ENCODE measurements at regions not wholly inside any gene's neighbourhood (a gene's known extent, or its start where the extent isn't known, plus 50 kb on each side); places are given as distances from the start of the nearest gene placed in this dataset.

GRCh38 chr9:90967145-90967538 is 165.5 kb downstream of the SYK start:
- H3K4me1 ChIP-seq (ENCODE audit: control insufficient read depth, insufficient read depth, low read length): peaks cover 8% of the 10 kb centered on the region
- H3K4me3 ChIP-seq (ENCODE audit: low read length): no peak overlapping the region
- H3K9ac ChIP-seq (ENCODE audit: low read length): no peak overlapping the region
- H3K27me3 ChIP-seq (ENCODE audit: control insufficient read depth, insufficient read depth, low read length): no peaks in the 10 kb centered on the region
- H3K27ac ChIP-seq (ENCODE audit: low read depth, low read length): no peak overlapping the region
- H3K36me3 ChIP-seq (ENCODE audit: control insufficient read depth, insufficient read depth, low read length): no peaks in the 10 kb centered on the region

- Histone ChIP-seq H3K4me1 (ENCODE audit: control insufficient read depth, insufficient read depth, low read length) (peaks cover 8% of the 10 kb centered on the region), H3K36me3 (ENCODE audit: control insufficient read depth, insufficient read depth, low read length) (no peaks in the 10 kb centered on the region), H3K4me3 (ENCODE audit: low read length) (no peak overlapping the region), H3K27ac (ENCODE audit: low read depth, low read length) (no peak overlapping the region), H3K27me3 (ENCODE audit: control insufficient read depth, insufficient read depth, low read length) (no peaks in the 10 kb centered on the region), H3K9ac (ENCODE audit: low read length) (no peak overlapping the region)
These were observed 167.5 kb downstream of the SYK start for GRCh38 chr9:90969021-90969675.

GRCh38 chr9:90970608-90971007 is 169.0 kb downstream of the SYK start:
- no peaks in the 10 kb centered on the region for H3K36me3 ChIP-seq (ENCODE audit: control insufficient read depth, insufficient read depth, low read length)
- no peaks in the 10 kb centered on the region for H3K27me3 ChIP-seq (ENCODE audit: control insufficient read depth, insufficient read depth, low read length)
- peaks cover 5% of the 10 kb centered on the region for H3K4me1 ChIP-seq (ENCODE audit: control insufficient read depth, insufficient read depth, low read length)
- H3K4me3 ChIP-seq (ENCODE audit: low read length): no peak overlapping the region
- H3K27ac ChIP-seq (ENCODE audit: low read depth, low read length): peak overlapping the region; percentile 40
- H3K9ac ChIP-seq (ENCODE audit: low read length): no peak overlapping the region

GRCh38 chr9:90972057-90972456 is 170.4 kb downstream of the SYK start:
- Histone ChIP-seq H3K36me3 (ENCODE audit: control insufficient read depth, insufficient read depth, low read length) (no peaks in the 10 kb centered on the region), H3K4me1 (ENCODE audit: control insufficient read depth, insufficient read depth, low read length) (peaks cover 2% of the 10 kb centered on the region), H3K27ac (ENCODE audit: low read depth, low read length) (no peak overlapping the region), H3K9ac (ENCODE audit: low read length) (no peak overlapping the region), H3K27me3 (ENCODE audit: control insufficient read depth, insufficient read depth, low read length) (no peaks in the 10 kb centered on the region), H3K4me3 (ENCODE audit: low read length) (no peak overlapping the region)

- no peak overlapping the region for H3K27ac ChIP-seq (ENCODE audit: low read depth, low read length)
- H3K27me3 ChIP-seq (ENCODE audit: control insufficient read depth, insufficient read depth, low read length): no peaks in the 10 kb centered on the region
- peaks cover 2% of the 10 kb centered on the region for H3K4me1 ChIP-seq (ENCODE audit: control insufficient read depth, insufficient read depth, low read length)
- H3K36me3 ChIP-seq (ENCODE audit: control insufficient read depth, insufficient read depth, low read length): no peaks in the 10 kb centered on the region
- no peak overlapping the region for H3K9ac ChIP-seq (ENCODE audit: low read length)
- H3K4me3 ChIP-seq (ENCODE audit: low read length): no peak overlapping the region
These were observed 172.4 kb downstream of the SYK start for GRCh38 chr9:90974016-90974415.

GRCh38 chr9:90974643-90975245 is 173.1 kb downstream of the SYK start:
- H3K27ac ChIP-seq (ENCODE audit: low read depth, low read length): no peak overlapping the region
- H3K4me1 ChIP-seq (ENCODE audit: control insufficient read depth, insufficient read depth, low read length): peaks cover 2% of the 10 kb centered on the region
- H3K27me3 ChIP-seq (ENCODE audit: control insufficient read depth, insufficient read depth, low read length): no peaks in the 10 kb centered on the region
- H3K36me3 ChIP-seq (ENCODE audit: control insufficient read depth, insufficient read depth, low read length): no peaks in the 10 kb centered on the region
- H3K4me3 ChIP-seq (ENCODE audit: low read length): no peak overlapping the region
- H3K9ac ChIP-seq (ENCODE audit: low read length): no peak overlapping the region

- H3K4me1 ChIP-seq (ENCODE audit: control insufficient read depth, insufficient read depth, low read length): no peaks in the 10 kb centered on the region
- H3K27ac ChIP-seq (ENCODE audit: low read depth, low read length): no peak overlapping the region
- H3K36me3 ChIP-seq (ENCODE audit: control insufficient read depth, insufficient read depth, low read length): no peaks in the 10 kb centered on the region
- H3K9ac ChIP-seq (ENCODE audit: low read length): no peak overlapping the region
- no peak overlapping the region for H3K4me3 ChIP-seq (ENCODE audit: low read length)
- no peaks in the 10 kb centered on the region for H3K27me3 ChIP-seq (ENCODE audit: control insufficient read depth, insufficient read depth, low read length)
These were observed 174.3 kb downstream of the SYK start for GRCh38 chr9:90975781-90976538.

GRCh38 chr9:90979138-90979551 is 177.5 kb downstream of the SYK start:
- Histone ChIP-seq H3K36me3 (ENCODE audit: control insufficient read depth, insufficient read depth, low read length) (no peaks in the 10 kb centered on the region), H3K4me3 (ENCODE audit: low read length) (no peak overlapping the region), H3K27ac (ENCODE audit: low read depth, low read length) (no peak overlapping the region), H3K9ac (ENCODE audit: low read length) (no peak overlapping the region), H3K27me3 (ENCODE audit: control insufficient read depth, insufficient read depth, low read length) (no peaks in the 10 kb centered on the region), H3K4me1 (ENCODE audit: control insufficient read depth, insufficient read depth, low read length) (no peaks in the 10 kb centered on the region)

- Histone ChIP-seq H3K27me3 (ENCODE audit: control insufficient read depth, insufficient read depth, low read length) (no peaks in the 10 kb centered on the region), H3K4me3 (ENCODE audit: low read length) (no peak overlapping the region), H3K36me3 (ENCODE audit: control insufficient read depth, insufficient read depth, low read length) (no peaks in the 10 kb centered on the region), H3K27ac (ENCODE audit: low read depth, low read length) (no peak overlapping the region), H3K4me1 (ENCODE audit: control insufficient read depth, insufficient read depth, low read length) (no peaks in the 10 kb centered on the region), H3K9ac (ENCODE audit: low read length) (no peak overlapping the region)
These were observed 178.0 kb downstream of the SYK start for GRCh38 chr9:90979639-90980038.

- no peak overlapping the region for H3K4me3 ChIP-seq (ENCODE audit: low read length)
- H3K27me3 ChIP-seq (ENCODE audit: control insufficient read depth, insufficient read depth, low read length): no peaks in the 10 kb centered on the region
- no peaks in the 10 kb centered on the region for H3K4me1 ChIP-seq (ENCODE audit: control insufficient read depth, insufficient read depth, low read length)
- no peaks in the 10 kb centered on the region for H3K36me3 ChIP-seq (ENCODE audit: control insufficient read depth, insufficient read depth, low read length)
- no peak overlapping the region for H3K27ac ChIP-seq (ENCODE audit: low read depth, low read length)
- H3K9ac ChIP-seq (ENCODE audit: low read length): no peak overlapping the region
These were observed 180.1 kb downstream of the SYK start for GRCh38 chr9:90981726-90982125.

- Histone ChIP-seq H3K36me3 (ENCODE audit: control insufficient read depth, insufficient read depth, low read length) (no peaks in the 10 kb centered on the region), H3K27me3 (ENCODE audit: control insufficient read depth, insufficient read depth, low read length) (no peaks in the 10 kb centered on the region), H3K27ac (ENCODE audit: low read depth, low read length) (no peak overlapping the region), H3K4me1 (ENCODE audit: control insufficient read depth, insufficient read depth, low read length) (no peaks in the 10 kb centered on the region), H3K9ac (ENCODE audit: low read length) (no peak overlapping the region), H3K4me3 (ENCODE audit: low read length) (no peak overlapping the region)
These were observed 181.8 kb downstream of the SYK start for GRCh38 chr9:90983394-90983793.

GRCh38 chr9:90985631-90986030 is 184.0 kb downstream of the SYK start:
- Histone ChIP-seq H3K4me3 (ENCODE audit: low read length) (no peak overlapping the region), H3K36me3 (ENCODE audit: control insufficient read depth, insufficient read depth, low read length) (no peaks in the 10 kb centered on the region), H3K27ac (ENCODE audit: low read depth, low read length) (no peak overlapping the region), H3K4me1 (ENCODE audit: control insufficient read depth, insufficient read depth, low read length) (no peaks in the 10 kb centered on the region), H3K27me3 (ENCODE audit: control insufficient read depth, insufficient read depth, low read length) (no peaks in the 10 kb centered on the region), H3K9ac (ENCODE audit: low read length) (no peak overlapping the region)
